Smooth muscle cell (in vitro differentiated cells): ENCODE measurements at regions not wholly inside any gene's neighbourhood (a gene's known extent, or its start where the extent isn't known, plus 50 kb on each side); places are given as distances from the start of the nearest gene placed in this dataset.

ENCODE experiments used
- DNase-seq: peaks from one replicate; lab custom pipeline; 2025; ENCODE audit not compliant: unreplicated experiment; lab: John Stamatoyannopoulos, UW
- H2AFZ ChIP-seq: fragments of 200-600 bp; sonication (generic); 2 replicates; pipeline ENCODE4 v1.6.0; 2016; ENCODE audit warnings: antibody characterized with exemption, low read depth, mild to moderate bottlenecking
- H3F3A ChIP-seq: fragments of 200-600 bp; sonication (generic); 2 replicates; pipeline ENCODE4 v1.6.0; 2017; ENCODE audit warnings: antibody characterized with exemption, low read depth
- H3K27ac ChIP-seq: fragments of 200-600 bp; sonication (generic); 2 replicates; pipeline ENCODE4 v1.5.1; 2016; ENCODE audit warnings: low read depth, mild to moderate bottlenecking
- H3K27me3 ChIP-seq: fragments of 200-600 bp; sonication (generic); 2 replicates; pipeline ENCODE4 v1.6.1; 2016; ENCODE audit warnings: low read depth, mild to moderate bottlenecking
- H3K36me3 ChIP-seq: fragments of 200-600 bp; sonication (generic); 2 replicates; pipeline ENCODE4 v1.5.1; 2016; ENCODE audit warnings: low read depth
- H3K4me1 ChIP-seq: fragments of 200-600 bp; sonication (generic); 2 replicates; pipeline ENCODE4 v1.5.1; 2016; ENCODE audit warnings: low read depth
- H3K4me2 ChIP-seq: fragments of 200-600 bp; sonication (generic); 2 replicates; pipeline ENCODE4 v1.6.0; 2016; ENCODE audit warnings: mild to moderate bottlenecking
- H3K4me3 ChIP-seq: fragments of 200-600 bp; sonication (generic); 2 replicates; pipeline ENCODE4 v1.5.1; 2016; ENCODE audit warnings: mild to moderate bottlenecking
- H3K79me2 ChIP-seq: fragments of 200-600 bp; sonication (generic); 2 replicates; pipeline ENCODE4 v1.6.0; 2016; ENCODE audit warnings: low read depth, mild to moderate bottlenecking
- H3K9ac ChIP-seq: fragments of 200-600 bp; sonication (generic); 2 replicates; pipeline ENCODE4 v1.6.0; 2016; ENCODE audit warnings: low read depth
- H3K9me3 ChIP-seq: fragments of 200-600 bp; sonication (generic); replicated peaks from 2 replicates; pipeline ENCODE4 v1.5.1; 2016; ENCODE audit warnings: low read depth
- H4K20me1 ChIP-seq: fragments of 200-600 bp; sonication (generic); 2 replicates; pipeline ENCODE4 v1.6.0; 2016; ENCODE audit warnings: low read depth
- WGBS: methylation state at CpG from one replicate; pipeline ENCODE4 v1.1.7; 2016; ENCODE audit warnings: low lambda C conversion rate; 5-methylcytosine and 5-hydroxymethylcytosine counted together
- TF ChIP-seq, protein P1 (sequence below): fragments of 200-600 bp; sonication (generic); IDR thresholded peaks from 2 replicates; pipeline ENCODE4 v1.5.1; 2017; ENCODE audit warnings: borderline replicate concordance, mild to moderate bottlenecking, antibody characterized with exemption; ENCODE audit not compliant: insufficient read depth, poor library complexity, severe bottlenecking

DNA sequence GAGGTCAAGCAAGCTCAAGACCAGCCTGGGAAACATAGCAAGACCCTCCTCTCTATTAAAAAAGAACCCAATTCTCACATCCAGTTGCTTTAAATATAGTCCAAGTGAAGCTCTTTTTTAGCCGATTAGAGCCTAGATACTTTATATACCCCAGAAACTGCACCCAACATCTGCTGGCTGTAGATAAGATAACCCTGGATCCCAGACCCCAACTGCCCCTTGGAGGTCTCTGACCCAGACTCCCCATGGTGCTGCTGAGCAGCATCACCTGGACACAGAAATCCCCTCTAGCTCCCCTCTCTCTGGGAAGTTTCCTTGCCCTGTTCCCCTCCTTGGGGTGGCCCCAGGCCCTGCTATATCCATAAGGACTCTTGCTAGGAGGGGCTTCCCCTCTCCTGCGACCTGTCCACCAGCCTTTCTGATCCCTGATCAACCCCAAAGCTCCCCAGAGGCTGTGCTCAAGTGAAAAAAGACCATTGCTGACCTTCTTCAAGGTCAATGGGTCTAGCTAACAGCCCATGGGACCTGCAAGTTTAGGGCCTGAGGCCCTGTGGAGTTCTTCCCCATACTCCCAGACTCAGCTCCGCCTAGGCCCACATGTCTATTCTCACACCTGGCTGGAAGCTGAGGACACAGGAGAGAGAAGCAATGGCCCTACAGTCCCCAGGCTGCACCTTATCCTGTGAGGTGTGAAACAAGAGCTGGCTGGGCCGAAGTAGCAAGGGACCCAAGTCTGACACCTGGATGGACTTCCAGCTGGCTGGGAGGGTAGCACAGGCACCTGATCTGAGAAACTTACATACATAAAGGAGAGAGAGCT, 56.2 kb downstream of the ARL6IP4 start:
- Histone ChIP-seq H3K4me1 (no peaks in the 10 kb centered on the region), H3K79me2 (no peaks in the 10 kb centered on the region), H3K9me3 (no peaks in the 10 kb centered on the region), H3K4me3 (no peak overlapping the region), H2AFZ (no peak overlapping the region), H3K36me3 (no peaks in the 10 kb centered on the region), H4K20me1 (peaks cover under 1% of the 10 kb centered on the region), H3K4me2 (no peak overlapping the region), H3K27ac (no peak overlapping the region), H3F3A (peaks cover 7% of the 10 kb centered on the region), H3K27me3 (no peaks in the 10 kb centered on the region), H3K9ac (no peak overlapping the region)
- no peak for DNase-seq
- TF ChIP-seq, protein P1, sequence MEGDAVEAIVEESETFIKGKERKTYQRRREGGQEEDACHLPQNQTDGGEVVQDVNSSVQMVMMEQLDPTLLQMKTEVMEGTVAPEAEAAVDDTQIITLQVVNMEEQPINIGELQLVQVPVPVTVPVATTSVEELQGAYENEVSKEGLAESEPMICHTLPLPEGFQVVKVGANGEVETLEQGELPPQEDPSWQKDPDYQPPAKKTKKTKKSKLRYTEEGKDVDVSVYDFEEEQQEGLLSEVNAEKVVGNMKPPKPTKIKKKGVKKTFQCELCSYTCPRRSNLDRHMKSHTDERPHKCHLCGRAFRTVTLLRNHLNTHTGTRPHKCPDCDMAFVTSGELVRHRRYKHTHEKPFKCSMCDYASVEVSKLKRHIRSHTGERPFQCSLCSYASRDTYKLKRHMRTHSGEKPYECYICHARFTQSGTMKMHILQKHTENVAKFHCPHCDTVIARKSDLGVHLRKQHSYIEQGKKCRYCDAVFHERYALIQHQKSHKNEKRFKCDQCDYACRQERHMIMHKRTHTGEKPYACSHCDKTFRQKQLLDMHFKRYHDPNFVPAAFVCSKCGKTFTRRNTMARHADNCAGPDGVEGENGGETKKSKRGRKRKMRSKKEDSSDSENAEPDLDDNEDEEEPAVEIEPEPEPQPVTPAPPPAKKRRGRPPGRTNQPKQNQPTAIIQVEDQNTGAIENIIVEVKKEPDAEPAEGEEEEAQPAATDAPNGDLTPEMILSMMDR = no peak
- WGBS = 94% methylated on average over 4 of the region's 4 CpGs

DNA sequence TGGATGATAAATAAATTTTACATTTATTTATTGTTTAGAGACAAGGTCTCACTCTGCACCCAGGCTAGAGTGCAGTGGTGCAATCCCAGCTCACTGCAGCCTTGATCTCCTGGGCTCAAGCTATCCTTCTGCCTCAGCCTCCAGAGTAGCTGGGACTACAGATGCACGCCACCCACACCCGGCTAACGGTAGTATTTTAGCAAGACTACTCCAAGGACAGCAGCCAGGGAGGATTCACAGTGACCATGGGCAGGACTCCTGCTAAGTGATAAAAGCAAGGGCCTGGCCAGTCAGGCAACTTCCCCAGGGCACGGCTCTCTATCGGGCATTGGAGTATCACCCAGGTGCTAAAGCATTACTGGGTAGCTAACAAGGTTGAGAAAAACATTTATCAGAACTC, 55.4 kb downstream of the ARL6IP4 start:
- Histone ChIP-seq H3K4me3 (no peak overlapping the region), H3K4me1 (no peaks in the 10 kb centered on the region), H3K4me2 (no peak overlapping the region), H3K9ac (no peak overlapping the region), H3K36me3 (no peaks in the 10 kb centered on the region), H4K20me1 (no peaks in the 10 kb centered on the region), H3K27me3 (no peaks in the 10 kb centered on the region), H3K9me3 (no peaks in the 10 kb centered on the region), H3K27ac (no peak overlapping the region), H2AFZ (no peak overlapping the region), H3K79me2 (no peaks in the 10 kb centered on the region), H3F3A (peaks cover 7% of the 10 kb centered on the region)
- TF ChIP-seq, protein P1 = no peak
- no peak for DNase-seq
- WGBS = 67% methylated on average over 5 of the region's 5 CpGs

GRCh38 chr12:123034865-123035264, 54.4 kb downstream of the ARL6IP4 start:
- no peaks in the 10 kb centered on the region for H3K9me3 ChIP-seq
- no peak for DNase-seq
- no peaks in the 10 kb centered on the region for H3K27me3 ChIP-seq
- H3K4me3 ChIP-seq = no peak overlapping the region
- peak overlapping the region; percentile 6 for H3K4me2 ChIP-seq
- no peak overlapping the region for H2AFZ ChIP-seq
- no peaks in the 10 kb centered on the region for H3K79me2 ChIP-seq
- H3K36me3 ChIP-seq = no peaks in the 10 kb centered on the region
- 10% methylated on average over 4 of the region's 4 CpGs for WGBS
- peak overlapping the region; percentile 53 for H3K9ac ChIP-seq
- no peaks in the 10 kb centered on the region for H4K20me1 ChIP-seq
- H3F3A ChIP-seq = peaks cover 7% of the 10 kb centered on the region
- peak overlapping the region; percentile 62 for H3K27ac ChIP-seq
- TF ChIP-seq, protein P1 = no peak
- H3K4me1 ChIP-seq = no peaks in the 10 kb centered on the region
